ENCODE measurements at regions not wholly inside any gene's neighbourhood (a gene's known extent, or its start where the extent isn't known, plus 50 kb on each side); places are given as distances from the start of the nearest gene placed in this dataset.
A peak's percentile ranks its signal among the peaks of the same experiment; 100 is the strongest.

GRCh38 chr10:43702213-43702935 is 53.7 kb upstream of the ZNF32 start:
- TF ChIP-seq POLR2A (IDR thresholded peaks at IDR 0.05), result no peak
- peak in 1 of 3 donors; percentile 8 for TF ChIP-seq POLR2AphosphoS5 (IDR thresholded peaks at IDR 0.05)
